ENCODE measurements at regions not wholly inside any gene's neighbourhood (a gene's known extent, or its start where the extent isn't known, plus 50 kb on each side); places are given as distances from the start of the nearest gene placed in this dataset.

- TF ChIP-seq REST (IDR thresholded peaks at IDR 0.05; ENCODE audit: low read depth): no peak
- no peak for TF ChIP-seq TCF7L2 (IDR thresholded peaks at IDR 0.05; ENCODE audit: borderline replicate concordance, extremely low read depth, insufficient read depth, insufficient read length)
- TF ChIP-seq EZH2 (IDR thresholded peaks at IDR 0.05): no peak
- no peak for TF ChIP-seq FOSL1 (IDR thresholded peaks at IDR 0.05; ENCODE audit: low read depth)
- no peak for TF ChIP-seq POLR2A (IDR thresholded peaks at IDR 0.05; ENCODE audit: borderline replicate concordance, extremely low read depth, insufficient read depth, insufficient read length)
- TF ChIP-seq RAD21 (IDR thresholded peaks at IDR 0.05; ENCODE audit: low read depth): no peak
- no peak for TF ChIP-seq CEBPB (IDR thresholded peaks at IDR 0.05; ENCODE audit: low read depth)
- TF ChIP-seq SP1 (IDR thresholded peaks at IDR 0.05; ENCODE audit: low read depth): no peak
- no peak for TF ChIP-seq EZH2phosphoT487 (IDR thresholded peaks at IDR 0.05; ENCODE audit: borderline replicate concordance)
- no peak for TF ChIP-seq SIN3A (IDR thresholded peaks at IDR 0.05; ENCODE audit: low read depth)
- TF ChIP-seq CTCF (IDR thresholded peaks at IDR 0.05 in 2 of 3, conservative IDR thresholded peaks at IDR 0.05 in 1 of 3; ENCODE audit: borderline replicate concordance in 1 of 3, insufficient read depth in 1 of 3, low read depth in 2 of 3, low read length in 2 of 3): no peak
- TF ChIP-seq ELF1 (IDR thresholded peaks at IDR 0.05; ENCODE audit: borderline replicate concordance, low read depth): no peak
- H3K9me3 ChIP-seq (ENCODE audit: control insufficient read depth in 1 of 2, insufficient read depth in 1 of 2, low read depth in 1 of 2, low read length in 2 of 2): no peaks in the 10 kb centered on the region
- H4K20me1 ChIP-seq (ENCODE audit: insufficient read depth): no peaks in the 10 kb centered on the region
- DNase-seq (ENCODE audit: low read depth, low spot score) (no peak), ATAC-seq (no peak)
- H2AFZ ChIP-seq (ENCODE audit: low read depth, low read length, poor library complexity, severe bottlenecking): no peak overlapping the region
- no peak overlapping the region for H3K4me2 ChIP-seq (ENCODE audit: low read length)
- ChIA-PET CTCF (interaction anchor here (1.4 kb wide), 1 partner anchor 663 kb away, joined by 4 read pairs; no protein-coding TSS in a partner anchor), POLR2A (no interaction called here), RAD21 (ENCODE audit: low non-redundant PET in 1 of 2, low total read pairs in 2 of 2, uncharacterized antibody in 2 of 2, unreplicated experiment in 2 of 2) (no interaction called here)
- H3K4me3 ChIP-seq (replicated peaks in 1 of 2; ENCODE audit: low read depth in 1 of 2, low read length in 2 of 2): no peak overlapping the region
- H3K9me2 ChIP-seq (ENCODE audit: insufficient read depth): no peaks in the 10 kb centered on the region
- no peaks in the 10 kb centered on the region for H3K4me1 ChIP-seq (ENCODE audit: control insufficient read depth in 1 of 2, insufficient read depth in 2 of 2, low read length in 2 of 2)
- H3K27me3 ChIP-seq (ENCODE audit: insufficient read depth, low read length): no peaks in the 10 kb centered on the region
- H3K79me2 ChIP-seq (ENCODE audit: insufficient read depth, low read length): no peaks in the 10 kb centered on the region
- H3K27ac ChIP-seq (ENCODE audit: low read depth, low read length): no peak overlapping the region
- H3K36me3 ChIP-seq (ENCODE audit: control insufficient read depth in 1 of 2, insufficient read depth in 2 of 2, low read length in 2 of 2): no peaks in the 10 kb centered on the region
- H3K9ac ChIP-seq (ENCODE audit: low read length): no peak overlapping the region
- BruUV-seq (replicated peaks): no TSS peak
- intact Hi-C loops (cut with micrococcal nuclease): no loop called here
These were observed 237.3 kb downstream of the SHOX2 start for GRCh38 chr3:157868946-157869345.
